WTC11 (cell line): ENCODE measurements at regions not wholly inside any gene's neighbourhood (a gene's known extent, or its start where the extent isn't known, plus 50 kb on each side); places are given as distances from the start of the nearest gene placed in this dataset.
A peak's percentile ranks its signal among the peaks of the same experiment; 100 is the strongest.

ENCODE experiments used
- ATAC-seq: fragments of 200-7000 bp; cut with Tn5 transposase; 2 replicates; pipeline ENCODE4 v1.10.0; 2021; ENCODE audit warnings: mild to moderate bottlenecking, moderate library complexity
- CTCF ChIA-PET: fragments of 300-600 bp; sonication (Branson Sonifier 250); formaldehyde crosslinking; loops from one replicate; lab custom pipeline; 2021; ENCODE audit warnings: antibody characterized with exemption; lab: Charles Lee
- POLR2A ChIA-PET: fragments of 350-600 bp; sonication (Branson Sonifier 250); formaldehyde crosslinking; loops from one replicate; lab custom pipeline; 2021; ENCODE audit warnings: antibody characterized with exemption; lab: Charles Lee
- DNase-seq: peaks from one replicate; pipeline ENCODE4 v3.0.0; 2021; ENCODE audit warnings: low spot score
- H3K27ac Mint-ChIP-seq: 2 replicates; pipeline ENCODE4 v1.8.0; 2021; ENCODE audit warnings: mixed read lengths
- H3K27me3 Mint-ChIP-seq: 2 replicates; pipeline ENCODE4 v1.8.0; 2021; ENCODE audit warnings: low read depth, mild to moderate bottlenecking, moderate library complexity, mixed read lengths
- H3K36me3 Mint-ChIP-seq: 2 replicates; pipeline ENCODE4 v1.8.0; 2021; ENCODE audit warnings: mixed read lengths
- H3K4me1 Mint-ChIP-seq: 2 replicates; pipeline ENCODE4 v1.8.0; 2022; ENCODE audit warnings: mixed read lengths
- H3K4me3 Mint-ChIP-seq: 2 replicates; pipeline ENCODE4 v1.8.0; 2021; ENCODE audit warnings: mild to moderate bottlenecking, moderate library complexity, mixed read lengths
- H3K9me3 Mint-ChIP-seq: 2 replicates; pipeline ENCODE4 v1.8.0; 2021; ENCODE audit warnings: mixed read lengths
- ATF6 ChIP-seq: sonication (generic); formaldehyde crosslinking; IDR thresholded peaks from 2 replicates; pipeline ENCODE4 v1.8.1; 2023; ENCODE audit warnings: mild to moderate bottlenecking, missing genetic modification reagents
- CREM ChIP-seq: sonication (generic); formaldehyde crosslinking; IDR thresholded peaks from 2 replicates; pipeline ENCODE4 v1.8.1; 2022; ENCODE audit warnings: mild to moderate bottlenecking, missing genetic modification reagents, moderate library complexity
- CTCF ChIP-seq: fragments of 200-600 bp; IDR thresholded peaks from 2 replicates; pipeline ENCODE4 v1.8.0; 2022; ENCODE audit warnings: antibody characterized with exemption
- JAZF1 ChIP-seq: fragments of 250-450 bp; sonication (Bioruptor Pico); IDR thresholded peaks from 2 replicates; pipeline ENCODE4 v1.9.0; 2021; ENCODE audit warnings: moderate library complexity, mild to moderate bottlenecking, inconsistent platforms
- KAT7 ChIP-seq: sonication (generic); formaldehyde crosslinking; IDR thresholded peaks from 2 replicates; pipeline ENCODE4 v1.8.1; 2023; ENCODE audit warnings: missing genetic modification reagents, mild to moderate bottlenecking, borderline replicate concordance
- NFATC4 ChIP-seq: fragments of 250-450 bp; sonication (Bioruptor Pico); IDR thresholded peaks from 2 replicates; pipeline ENCODE4 v1.9.0; 2021; ENCODE audit warnings: mild to moderate bottlenecking
- NFE2L1 ChIP-seq: sonication (generic); formaldehyde crosslinking; IDR thresholded peaks from 2 replicates; pipeline ENCODE4 v1.8.1; 2023; ENCODE audit warnings: missing genetic modification reagents
- RORB ChIP-seq: fragments of 250-450 bp; sonication (Bioruptor Pico); IDR thresholded peaks from 2 replicates; pipeline ENCODE4 v1.9.0; 2021; ENCODE audit warnings: mild to moderate bottlenecking
- SP1 ChIP-seq: sonication (generic); formaldehyde crosslinking; conservative IDR thresholded peaks from 2 replicates; pipeline ENCODE4 v1.8.1; 2022; ENCODE audit warnings: missing genetic modification reagents
- TCF7 ChIP-seq: sonication (generic); formaldehyde crosslinking; IDR thresholded peaks from 2 replicates; pipeline ENCODE4 v1.8.0; 2022; ENCODE audit warnings: mild to moderate bottlenecking, low read depth, missing genetic modification reagents, moderate library complexity
- ZNF425 ChIP-seq: fragments of 250-450 bp; sonication (Bioruptor Pico); conservative IDR thresholded peaks from 2 replicates; pipeline ENCODE4 v1.9.0; 2021; ENCODE audit warnings: mild to moderate bottlenecking
- TF ChIP-seq, protein P1 (sequence below): sonication (generic); formaldehyde crosslinking; IDR thresholded peaks from 2 replicates; pipeline ENCODE4 v1.8.0; 2022; ENCODE audit warnings: missing genetic modification reagents
- TF ChIP-seq, protein P2 (sequence below): sonication (generic); formaldehyde crosslinking; IDR thresholded peaks from 2 replicates; pipeline ENCODE4 v1.8.1; 2022; ENCODE audit warnings: low read depth, missing genetic modification reagents, borderline replicate concordance

DNA sequence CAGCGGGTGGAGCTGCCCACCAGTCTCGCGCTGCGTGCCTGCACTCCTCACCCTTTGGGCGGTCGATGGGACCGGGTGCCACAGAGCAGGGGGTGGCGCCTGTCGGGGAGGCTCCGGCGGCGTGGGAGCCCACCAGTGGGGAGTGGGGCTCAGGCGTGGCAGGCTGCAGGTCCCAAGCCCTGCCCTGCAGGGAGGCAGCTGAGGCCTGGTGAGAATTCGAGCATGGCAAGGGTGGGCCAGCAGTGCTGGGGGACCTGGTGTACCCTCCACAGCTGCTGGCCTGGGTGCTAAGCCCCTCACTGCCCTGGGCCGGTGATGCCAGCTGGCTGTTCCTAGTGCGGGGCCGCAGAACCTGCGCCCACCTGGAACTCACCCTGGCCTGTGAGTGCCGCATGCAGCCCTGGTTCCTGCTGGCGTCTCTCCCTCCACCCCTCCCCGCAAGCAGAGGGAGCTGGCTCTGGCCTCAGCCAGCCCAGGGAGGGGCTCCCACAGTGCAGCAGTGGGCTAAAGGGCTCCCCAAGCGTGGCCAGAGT, 746.6 kb upstream of the PABPC4L start:
- POLR2A ChIA-PET: no interaction called here
- no peak overlapping the region for H3K27ac Mint-ChIP-seq

DNA sequence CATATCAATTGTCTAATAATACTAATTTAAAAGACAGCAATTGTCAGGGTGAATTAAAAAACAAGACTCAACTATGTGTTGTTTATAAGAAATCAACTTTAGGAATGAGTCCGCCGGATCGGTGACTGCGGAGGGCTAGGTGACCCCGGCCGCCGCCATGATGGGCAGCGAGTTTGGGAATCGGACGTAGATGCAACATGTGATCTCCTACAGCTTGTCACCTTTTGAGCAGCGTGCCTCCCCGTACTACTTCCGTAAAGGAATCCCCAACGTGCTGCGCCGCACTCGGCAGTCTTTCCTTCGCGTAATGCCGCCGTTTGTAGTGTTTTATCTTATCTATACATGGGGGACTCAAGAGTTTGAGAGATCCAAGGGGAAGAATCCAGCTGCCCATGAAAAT, 742.5 kb upstream of the PABPC4L start:
- CTCF ChIA-PET: no interaction called here
- Mint-ChIP-seq H3K36me3 (peaks cover 13% of the 10 kb centered on the region), H3K4me3 (no peak overlapping the region), H3K4me1 (no peaks in the 10 kb centered on the region), H3K9me3 (peaks cover 23% of the 10 kb centered on the region), H3K27ac (no peak overlapping the region), H3K27me3 (no peaks in the 10 kb centered on the region)
- no peak for ATAC-seq
- DNase-seq: no peak
- POLR2A ChIA-PET: no interaction called here
- TF ChIP-seq JAZF1 (CRISPR knock-in tag): no peak

More for the DNA sequence above, 746.6 kb upstream of the PABPC4L start:
- H3K9me3 Mint-ChIP-seq: peaks cover 31% of the 10 kb centered on the region
- H3K4me3 Mint-ChIP-seq: no peak overlapping the region
- ATAC-seq (no peak), DNase-seq (no peak)
- peaks cover 13% of the 10 kb centered on the region for H3K36me3 Mint-ChIP-seq
- H3K4me1 Mint-ChIP-seq: no peaks in the 10 kb centered on the region
- H3K27me3 Mint-ChIP-seq: no peaks in the 10 kb centered on the region
- no peak for TF ChIP-seq RORB (CRISPR knock-in tag)
- no peak for TF ChIP-seq CREM
- CTCF ChIA-PET: interaction anchor here (1.2 kb wide), 1 partner anchor 12 kb away, joined by 3 read pairs; no protein-coding TSS in a partner anchor

DNA sequence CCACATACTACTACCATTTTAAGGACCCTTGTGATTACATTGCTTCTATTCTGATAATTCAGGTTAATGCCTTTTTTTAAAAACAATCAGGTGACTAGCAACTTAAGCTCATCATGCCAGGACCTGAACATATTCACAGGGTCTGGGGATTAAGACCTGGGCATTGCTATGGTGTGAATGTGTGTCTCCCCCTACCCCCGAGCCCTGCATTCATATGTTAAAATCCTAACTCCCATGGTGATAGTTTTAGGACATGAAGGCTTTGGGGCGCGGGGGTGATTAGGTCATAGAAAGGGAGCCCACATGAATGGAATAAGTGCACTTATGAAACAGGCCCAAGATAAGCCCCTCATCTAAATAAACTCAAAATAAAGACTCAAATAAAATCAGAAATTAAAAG, 734.4 kb upstream of the PABPC4L start:
- no peaks in the 10 kb centered on the region for H3K27me3 Mint-ChIP-seq
- peaks cover 5% of the 10 kb centered on the region for H3K9me3 Mint-ChIP-seq
- TF ChIP-seq TCF7 (CRISPR knock-in tag) (no peak), SP1 (CRISPR knock-in tag) (no peak), ZNF425 (CRISPR knock-in tag) (no peak), KAT7 (CRISPR knock-in tag) (no peak), NFE2L1 (CRISPR knock-in tag) (no peak)
- TF ChIP-seq, protein P1, sequence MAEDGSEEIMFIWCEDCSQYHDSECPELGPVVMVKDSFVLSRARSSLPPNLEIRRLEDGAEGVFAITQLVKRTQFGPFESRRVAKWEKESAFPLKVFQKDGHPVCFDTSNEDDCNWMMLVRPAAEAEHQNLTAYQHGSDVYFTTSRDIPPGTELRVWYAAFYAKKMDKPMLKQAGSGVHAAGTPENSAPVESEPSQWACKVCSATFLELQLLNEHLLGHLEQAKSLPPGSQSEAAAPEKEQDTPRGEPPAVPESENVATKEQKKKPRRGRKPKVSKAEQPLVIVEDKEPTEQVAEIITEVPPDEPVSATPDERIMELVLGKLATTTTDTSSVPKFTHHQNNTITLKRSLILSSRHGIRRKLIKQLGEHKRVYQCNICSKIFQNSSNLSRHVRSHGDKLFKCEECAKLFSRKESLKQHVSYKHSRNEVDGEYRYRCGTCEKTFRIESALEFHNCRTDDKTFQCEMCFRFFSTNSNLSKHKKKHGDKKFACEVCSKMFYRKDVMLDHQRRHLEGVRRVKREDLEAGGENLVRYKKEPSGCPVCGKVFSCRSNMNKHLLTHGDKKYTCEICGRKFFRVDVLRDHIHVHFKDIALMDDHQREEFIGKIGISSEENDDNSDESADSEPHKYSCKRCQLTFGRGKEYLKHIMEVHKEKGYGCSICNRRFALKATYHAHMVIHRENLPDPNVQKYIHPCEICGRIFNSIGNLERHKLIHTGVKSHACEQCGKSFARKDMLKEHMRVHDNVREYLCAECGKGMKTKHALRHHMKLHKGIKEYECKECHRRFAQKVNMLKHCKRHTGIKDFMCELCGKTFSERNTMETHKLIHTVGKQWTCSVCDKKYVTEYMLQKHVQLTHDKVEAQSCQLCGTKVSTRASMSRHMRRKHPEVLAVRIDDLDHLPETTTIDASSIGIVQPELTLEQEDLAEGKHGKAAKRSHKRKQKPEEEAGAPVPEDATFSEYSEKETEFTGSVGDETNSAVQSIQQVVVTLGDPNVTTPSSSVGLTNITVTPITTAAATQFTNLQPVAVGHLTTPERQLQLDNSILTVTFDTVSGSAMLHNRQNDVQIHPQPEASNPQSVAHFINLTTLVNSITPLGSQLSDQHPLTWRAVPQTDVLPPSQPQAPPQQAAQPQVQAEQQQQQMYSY (CRISPR knock-in tag): no peak
- ChIA-PET CTCF (interaction anchor here (0.6 to 1.0 kb wide), 2 partner anchors 12 to 31 kb away, joined by 3 read pairs; no protein-coding TSS in a partner anchor), POLR2A (no interaction called here)
- H3K27ac Mint-ChIP-seq: peak overlapping the region; percentile 90; the same call in 1 of the 2 replicates
- no peaks in the 10 kb centered on the region for H3K36me3 Mint-ChIP-seq
- no peak overlapping the region for H3K4me3 Mint-ChIP-seq
- DNase-seq: no peak
- peak; percentile 90 for ATAC-seq
- peaks cover 23% of the 10 kb centered on the region for H3K4me1 Mint-ChIP-seq

DNA sequence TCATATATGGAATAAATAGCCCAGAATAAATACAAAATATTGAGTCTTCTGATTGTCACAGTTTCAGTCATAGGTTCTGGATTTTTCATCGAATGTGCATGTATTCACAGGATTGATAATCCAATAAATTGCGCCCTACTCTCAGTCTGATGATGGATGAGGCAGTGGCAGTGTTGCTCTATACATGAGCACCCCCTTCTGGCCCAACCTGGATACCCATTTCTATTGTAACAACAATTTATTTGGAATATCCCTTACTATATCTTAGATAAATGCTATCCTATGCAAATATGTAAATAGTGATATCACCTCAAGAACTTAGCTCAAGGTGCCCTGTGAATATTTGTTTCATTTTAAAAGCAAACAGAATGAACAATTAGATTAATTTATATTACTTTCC, 733.7 kb upstream of the PABPC4L start:
- CTCF ChIA-PET: interaction anchor here (1.0 kb wide), 1 partner anchor 12 kb away, joined by 3 read pairs; no protein-coding TSS in a partner anchor

More for the DNA sequence above, 733.7 kb upstream of the PABPC4L start:
- DNase-seq (peak; percentile 51), ATAC-seq (peak; percentile 84)
- Mint-ChIP-seq H3K4me3 (no peak overlapping the region), H3K27me3 (no peaks in the 10 kb centered on the region), H3K9me3 (peaks cover 5% of the 10 kb centered on the region), H3K36me3 (no peaks in the 10 kb centered on the region), H3K4me1 (peaks cover 23% of the 10 kb centered on the region), H3K27ac (no peak overlapping the region)
- TF ChIP-seq NFATC4 (CRISPR knock-in tag): no peak
- TF ChIP-seq, protein P2, sequence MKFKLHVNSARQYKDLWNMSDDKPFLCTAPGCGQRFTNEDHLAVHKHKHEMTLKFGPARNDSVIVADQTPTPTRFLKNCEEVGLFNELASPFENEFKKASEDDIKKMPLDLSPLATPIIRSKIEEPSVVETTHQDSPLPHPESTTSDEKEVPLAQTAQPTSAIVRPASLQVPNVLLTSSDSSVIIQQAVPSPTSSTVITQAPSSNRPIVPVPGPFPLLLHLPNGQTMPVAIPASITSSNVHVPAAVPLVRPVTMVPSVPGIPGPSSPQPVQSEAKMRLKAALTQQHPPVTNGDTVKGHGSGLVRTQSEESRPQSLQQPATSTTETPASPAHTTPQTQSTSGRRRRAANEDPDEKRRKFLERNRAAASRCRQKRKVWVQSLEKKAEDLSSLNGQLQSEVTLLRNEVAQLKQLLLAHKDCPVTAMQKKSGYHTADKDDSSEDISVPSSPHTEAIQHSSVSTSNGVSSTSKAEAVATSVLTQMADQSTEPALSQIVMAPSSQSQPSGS (CRISPR knock-in tag): no peak
- peak; percentile 41; the same call in 1 of the 2 replicates for TF ChIP-seq CTCF
- no peak for TF ChIP-seq ATF6 (CRISPR knock-in tag)
- POLR2A ChIA-PET: no interaction called here
